H9 (cell line): ENCODE measurements at regions not wholly inside any gene's neighbourhood (a gene's known extent, or its start where the extent isn't known, plus 50 kb on each side); places are given as distances from the start of the nearest gene placed in this dataset.

Experiments used
- DNase-seq: peaks from one replicate; pipeline ENCODE4 v3.0.0-alpha.2; 2017
- H2AFZ ChIP-seq: one replicate; pipeline ENCODE4 v1.6.1; 2013; ENCODE audit warnings: mild to moderate bottlenecking, low read length, control low read depth, moderate library complexity
- H2AK5ac ChIP-seq: 2 replicates; pipeline ENCODE4 v1.6.1; 2013; ENCODE audit warnings: low read length, control low read depth, mixed read lengths; ENCODE audit not compliant: insufficient read length
- H2BK120ac ChIP-seq: one replicate; pipeline ENCODE4 v1.6.1; 2013; ENCODE audit warnings: low read depth, mild to moderate bottlenecking, low read length, control low read depth, inconsistent platforms; ENCODE audit not compliant: poor library complexity, severe bottlenecking
- H2BK12ac ChIP-seq: 2 replicates; pipeline ENCODE4 v1.6.1; 2013; ENCODE audit warnings: low read length, control low read depth, mixed read lengths, low read depth; ENCODE audit not compliant: insufficient read length
- H2BK15ac ChIP-seq: 2 replicates; pipeline ENCODE4 v1.6.1; 2013; ENCODE audit warnings: low read depth, low read length, control low read depth
- H2BK20ac ChIP-seq: one replicate; pipeline ENCODE4 v1.6.1; 2013; ENCODE audit warnings: low read depth, mild to moderate bottlenecking, low read length, control low read depth, inconsistent platforms; ENCODE audit not compliant: poor library complexity, severe bottlenecking
- H2BK5ac ChIP-seq: 2 replicates; pipeline ENCODE4 v1.6.1; 2013; ENCODE audit warnings: low read length, control low read depth, mixed read lengths; ENCODE audit not compliant: insufficient read length
- H3K14ac ChIP-seq: 2 replicates; pipeline ENCODE4 v1.6.1; 2013; ENCODE audit warnings: low read length, control low read depth; ENCODE audit not compliant: insufficient read depth
- H3K18ac ChIP-seq: 2 replicates; pipeline ENCODE4 v1.6.1; 2013; ENCODE audit warnings: low read depth, mild to moderate bottlenecking, mixed read lengths, low read length, control low read depth; ENCODE audit not compliant: insufficient read length
- H3K23ac ChIP-seq: 2 replicates; pipeline ENCODE4 v1.6.1; 2013; ENCODE audit warnings: low read length, control low read depth, mixed read lengths, low read depth; ENCODE audit not compliant: insufficient read length
- H3K23me2 ChIP-seq: 2 replicates; pipeline ENCODE4 v1.6.1; 2013; ENCODE audit warnings: low read depth, mild to moderate bottlenecking, mixed read lengths, low read length, control low read depth; ENCODE audit not compliant: insufficient read length, poor library complexity, severe bottlenecking
- H3K27ac ChIP-seq: 2 replicates; pipeline ENCODE4 v1.5.1; 2013; ENCODE audit warnings: low read length, control low read depth, mixed read lengths, low read depth; ENCODE audit not compliant: insufficient read length
- H3K27me3 ChIP-seq: 2 replicates; pipeline ENCODE4 v1.6.1; 2013; ENCODE audit warnings: low read length, control low read depth, inconsistent platforms; ENCODE audit not compliant: insufficient read depth
- H3K4ac ChIP-seq: 2 replicates; pipeline ENCODE4 v1.6.1; 2013; ENCODE audit warnings: low read depth, mild to moderate bottlenecking, control low read depth, inconsistent platforms, low read length, moderate library complexity
- H3K4me1 ChIP-seq: 2 replicates; pipeline ENCODE4 v1.6.1; 2013; ENCODE audit warnings: low read length, control low read depth, inconsistent platforms; ENCODE audit not compliant: insufficient read depth
- H3K4me2 ChIP-seq: 2 replicates; pipeline ENCODE4 v1.6.1; 2013; ENCODE audit warnings: low read length, control low read depth, mixed read lengths; ENCODE audit not compliant: insufficient read length, insufficient read depth
- H3K56ac ChIP-seq: 2 replicates; pipeline ENCODE4 v1.6.1; 2013; ENCODE audit warnings: low read depth, mild to moderate bottlenecking, mixed read lengths, low read length, control low read depth; ENCODE audit not compliant: insufficient read length
- H3K79me1 ChIP-seq: 2 replicates; pipeline ENCODE4 v1.6.1; 2013; ENCODE audit warnings: low read depth, mild to moderate bottlenecking, moderate library complexity, low read length, control low read depth, inconsistent platforms; ENCODE audit not compliant: insufficient read depth, poor library complexity, severe bottlenecking
- H3K79me2 ChIP-seq: 2 replicates; pipeline ENCODE4 v1.6.1; 2013; ENCODE audit warnings: low read length, control low read depth, inconsistent platforms; ENCODE audit not compliant: insufficient read depth
- H3K9ac ChIP-seq: 2 replicates; pipeline ENCODE4 v1.6.1; 2013; ENCODE audit warnings: low read length, control low read depth, mixed read lengths; ENCODE audit not compliant: insufficient read length; ENCODE audit errors: extremely low read depth
- H3K9me3 ChIP-seq: one replicate; pipeline ENCODE4 v1.6.1; 2013; ENCODE audit warnings: low read depth, low read length, inconsistent platforms; ENCODE audit not compliant: control insufficient read depth
- H3T11ph ChIP-seq: one replicate; pipeline ENCODE4 v1.6.1; 2013; ENCODE audit warnings: mild to moderate bottlenecking, low read length, control low read depth, inconsistent platforms
- H4K20me1 ChIP-seq: one replicate; pipeline ENCODE4 v1.6.1; 2013; ENCODE audit not compliant: control insufficient read depth, insufficient read length, insufficient read depth
- H4K5ac ChIP-seq: 2 replicates; pipeline ENCODE4 v1.6.1; 2013; ENCODE audit warnings: low read depth, mild to moderate bottlenecking, mixed read lengths, low read length, control low read depth; ENCODE audit not compliant: insufficient read length
- H4K8ac ChIP-seq: replicated peaks from 2 replicates; pipeline ENCODE4 v1.6.1; 2013; ENCODE audit warnings: low read length, control low read depth, mixed read lengths, low read depth; ENCODE audit not compliant: insufficient read length
- H4K91ac ChIP-seq: 2 replicates; pipeline ENCODE4 v1.6.1; 2013; ENCODE audit warnings: low read depth, mild to moderate bottlenecking, moderate library complexity, mixed read lengths, low read length, control low read depth; ENCODE audit not compliant: insufficient read length
- H3K27ac Mint-ChIP-seq, 3 experiments: 2 replicates in 2 of 3; 3 replicates in 1 of 3; pipeline ENCODE4 v1.8.0; 2020 to 2021; ENCODE audit warnings: mixed read lengths in 3 of 3, mild to moderate bottlenecking in 1 of 3, moderate library complexity in 1 of 3
- H3K27me3 Mint-ChIP-seq: 2 replicates; pipeline ENCODE4 v1.8.0; 2021; ENCODE audit warnings: low read depth, mild to moderate bottlenecking, moderate library complexity, mixed read lengths
- H3K36me3 Mint-ChIP-seq, 3 experiments: 2 replicates in 2 of 3; 3 replicates in 1 of 3; pipeline ENCODE4 v1.8.0; 2020 to 2021; ENCODE audit warnings: low read depth in 3 of 3, mixed read lengths in 3 of 3; ENCODE audit not compliant: insufficient read depth in 1 of 3
- H3K4me1 Mint-ChIP-seq, 2 experiments: 2 replicates each; pipeline ENCODE4 v1.8.0; 2020; ENCODE audit warnings: mixed read lengths in 2 of 2
- H3K4me3 Mint-ChIP-seq, 2 experiments: 2 replicates in 1 of 2; 3 replicates in 1 of 2; pipeline ENCODE4 v1.8.0; 2020 to 2021; ENCODE audit warnings: mild to moderate bottlenecking in 2 of 2, mixed read lengths in 2 of 2, moderate library complexity in 1 of 2
- H3K9me3 Mint-ChIP-seq, 2 experiments: 2 replicates in 1 of 2; 3 replicates in 1 of 2; pipeline ENCODE4 v1.8.0; 2020; ENCODE audit warnings: mild to moderate bottlenecking in 2 of 2, mixed read lengths in 2 of 2, moderate library complexity in 1 of 2
- CTCF ChIP-seq: fragments of 200-600 bp; sonication (generic); conservative IDR thresholded peaks from 3 replicates; pipeline ENCODE4 v1.8.0; 2021; ENCODE audit warnings: antibody characterized with exemption, mild to moderate bottlenecking
- WGBS: extraction: QIAGEN DNeasy Blood & Tissue Kit; methylation state at CpG from one replicate; pipeline ENCODE4 v1.1.7; 2013; ENCODE audit warnings: missing lambda C conversion rate, low lambda C conversion rate, mixed read lengths; ENCODE audit not compliant: insufficient read length; ENCODE audit errors: extremely low coverage; 5-methylcytosine and 5-hydroxymethylcytosine counted together

- H3K23ac ChIP-seq: no peak overlapping the region
- no peak overlapping the region for H3T11ph ChIP-seq
- H3K9ac ChIP-seq: no peak overlapping the region
- H2BK12ac ChIP-seq: no peak overlapping the region
- H3K14ac ChIP-seq: no peak overlapping the region
- H3K27ac ChIP-seq: no peak overlapping the region
- H3K27me3 Mint-ChIP-seq: peaks cover 14% of the 10 kb centered on the region
- H3K4me1 Mint-ChIP-seq: 0 out of 4 replicates have a peak, but pooled peaks cover 2 to 3% of the 10 kb centered on the region in 2 experiments
- no peaks in the 10 kb centered on the region for H3K79me1 ChIP-seq
- no CpG with 5 or more reads among the region's 1 CpG for WGBS
- H3K9me3 ChIP-seq: no peaks in the 10 kb centered on the region
- H2BK5ac ChIP-seq: no peak overlapping the region
- no peaks in the 10 kb centered on the region for H3K9me3 Mint-ChIP-seq
- no peaks in the 10 kb centered on the region for H3K4me1 ChIP-seq
- no peak overlapping the region for H2BK15ac ChIP-seq
- H4K20me1 ChIP-seq: no peaks in the 10 kb centered on the region
- H3K4me2 ChIP-seq: no peak overlapping the region
- H2AFZ ChIP-seq: no peak overlapping the region
- H3K4me3 Mint-ChIP-seq: no peak overlapping the region
- no peaks in the 10 kb centered on the region for H3K36me3 Mint-ChIP-seq
- H3K4ac ChIP-seq: no peak overlapping the region
- H4K91ac ChIP-seq: no peak overlapping the region
- H2BK20ac ChIP-seq: no peak overlapping the region
- H4K8ac ChIP-seq: no peak overlapping the region
- H3K56ac ChIP-seq: no peak overlapping the region
- no peak for DNase-seq
- H3K79me2 ChIP-seq: no peaks in the 10 kb centered on the region
- H3K23me2 ChIP-seq: no peaks in the 10 kb centered on the region
- no peaks in the 10 kb centered on the region for H3K27me3 ChIP-seq
- no peak for TF ChIP-seq CTCF
- H4K5ac ChIP-seq: no peak overlapping the region
- H3K18ac ChIP-seq: no peak overlapping the region
- H2AK5ac ChIP-seq: no peak overlapping the region
- H2BK120ac ChIP-seq: no peak overlapping the region
- H3K27ac Mint-ChIP-seq: no peak overlapping the region
Measured at GRCh38 chr2:61769093-61769675, 84.7 kb downstream of the FAM161A start.
